ENCODE measurements at regions not wholly inside any gene's neighbourhood (a gene's known extent, or its start where the extent isn't known, plus 50 kb on each side); places are given as distances from the start of the nearest gene placed in this dataset.

GRCh38 chr14:36075203-36075602 lies 101.3 kb downstream of the PTCSC3 start:
- TF ChIP-seq POLR2A (IDR thresholded peaks at IDR 0.05; ENCODE audit: borderline replicate concordance, extremely low read depth, insufficient read depth, insufficient read length) = no peak
- TF ChIP-seq MAX (IDR thresholded peaks at IDR 0.05) = no peak
- TF ChIP-seq POLR2AphosphoS5 (IDR thresholded peaks at IDR 0.05; ENCODE audit: low read depth, low read length) = no peak
- no peak for TF ChIP-seq REST (IDR thresholded peaks at IDR 0.05; ENCODE audit: low read depth)
- TF ChIP-seq CTCF (IDR thresholded peaks at IDR 0.05 in 2 of 3, conservative IDR thresholded peaks at IDR 0.05 in 1 of 3; ENCODE audit: borderline replicate concordance in 1 of 3, insufficient read depth in 1 of 3, low read depth in 2 of 3, low read length in 2 of 3) = no peak
- TF ChIP-seq EZH2 (IDR thresholded peaks at IDR 0.05) = no peak
- TF ChIP-seq ATF3 (IDR thresholded peaks at IDR 0.05) = no peak
- no peak for TF ChIP-seq ZBTB33 (IDR thresholded peaks at IDR 0.05; ENCODE audit: extremely low read depth, insufficient replicate concordance, low read length)
- TF ChIP-seq SP1 (IDR thresholded peaks at IDR 0.05; ENCODE audit: low read depth) = no peak
- TF ChIP-seq YY1 (IDR thresholded peaks at IDR 0.05; ENCODE audit: extremely low read depth, insufficient replicate concordance, low read depth, low read length) = no peak
- no peak for TF ChIP-seq EGR1 (IDR thresholded peaks at IDR 0.05; ENCODE audit: low read depth)
- TF ChIP-seq SIN3A (IDR thresholded peaks at IDR 0.05; ENCODE audit: low read depth) = no peak

Measured in HCT116 (cell line).